Left lung (tissue), 4 donors: ENCODE measurements at regions not wholly inside any gene's neighbourhood (a gene's known extent, or its start where the extent isn't known, plus 50 kb on each side); places are given as distances from the start of the nearest gene placed in this dataset.

ENCODE experiments used
- ATAC-seq: fragments of 200-7000 bp; cut with Tn5 transposase; one replicate; pipeline ENCODE4 v1.9.1; 2020; ENCODE audit warnings: moderate library complexity
- DNase-seq, 4 donors: peaks; one replicate each; pipeline ENCODE4 v3.0.0-alpha.2; 2013 to 2020
- H3K27ac ChIP-seq, 2 donors: fragments of 200-600 bp; sonication (generic) in 1 of 2; one replicate each; pipeline versions ENCODE4 v1.5.0 to v1.8.0; 2020 to 2021
- H3K27me3 ChIP-seq, 2 donors: fragments of 200-600 bp; sonication (generic) in 1 of 2; one replicate each; pipeline versions ENCODE4 v1.5.0 to v1.8.0; 2020 to 2021
- H3K36me3 ChIP-seq, 2 donors: fragments of 200-600 bp; sonication (generic) in 1 of 2; one replicate each; pipeline versions ENCODE4 v1.5.0 to v1.8.0; 2020 to 2021
- H3K4me1 ChIP-seq, 2 donors: fragments of 200-600 bp; one replicate each; pipeline ENCODE4 v1.8.0; 2021
- H3K4me3 ChIP-seq, 2 donors: fragments of 200-600 bp; sonication (generic) in 1 of 2; one replicate each; pipeline versions ENCODE4 v1.5.0 to v1.8.0; 2020 to 2021; ENCODE audit warnings: mild to moderate bottlenecking in 1 of 2
- H3K9me3 ChIP-seq, 2 donors: fragments of 200-600 bp; sonication (generic) in 1 of 2; one replicate each; pipeline versions ENCODE4 v1.5.0 to v1.8.0; 2020 to 2021
- CTCF ChIP-seq, 2 donors: fragments of 200-600 bp; sonication (generic) in 1 of 2; IDR thresholded peaks; one replicate each; pipeline versions ENCODE4 v1.5.0 to v1.8.0; 2021; ENCODE audit warnings: antibody characterized with exemption in 2 of 2
- intact Hi-C, 2 donors: fragments of 100-400 bp; cut with DNase I; formaldehyde crosslinking; loops; one replicate each; pipeline versions ENCODE4 v1.11.2 to v1.14.2; 2022
- donor health status: DM: no; HTN: yes; CAD: no.
- donor health status: DM: no; HTN: no; CAD: no.

DNA sequence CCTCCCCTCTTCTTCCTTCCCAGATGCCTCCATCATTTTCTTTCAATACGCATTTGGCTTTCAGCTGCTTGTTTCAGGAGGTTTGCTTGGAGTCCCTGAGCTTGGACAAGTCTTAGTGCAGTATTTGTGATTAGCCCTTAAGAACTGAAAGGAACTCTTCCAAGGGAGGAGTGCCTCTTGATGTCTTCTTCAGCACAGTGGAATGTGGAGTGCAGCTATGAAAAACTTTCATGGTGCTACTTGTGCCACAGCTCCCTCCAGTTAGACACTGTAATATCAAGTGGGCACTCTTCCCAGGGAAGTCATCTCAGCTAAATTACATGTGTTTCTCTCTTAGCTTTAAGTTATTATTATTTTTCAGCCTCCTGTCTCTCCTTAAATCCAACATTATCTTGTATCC is 173.1 kb downstream of the NECTIN3 start:
- Histone ChIP-seq H3K9me3 (peaks cover 0 to 21% of the 10 kb centered on the region in 2 donors), H3K27ac (no peak overlapping the region), H3K27me3 (no peaks in the 10 kb centered on the region), H3K4me1 (no peaks in the 10 kb centered on the region), H3K4me3 (no peak overlapping the region), H3K36me3 (no peaks in the 10 kb centered on the region)
- no peak for TF ChIP-seq CTCF (IDR thresholded peaks at IDR 0.05)
- DNase-seq (peak in 1 of 4 donors; percentile 5), ATAC-seq (peak; percentile 95)
- intact Hi-C loops, result no loop called here

DNA sequence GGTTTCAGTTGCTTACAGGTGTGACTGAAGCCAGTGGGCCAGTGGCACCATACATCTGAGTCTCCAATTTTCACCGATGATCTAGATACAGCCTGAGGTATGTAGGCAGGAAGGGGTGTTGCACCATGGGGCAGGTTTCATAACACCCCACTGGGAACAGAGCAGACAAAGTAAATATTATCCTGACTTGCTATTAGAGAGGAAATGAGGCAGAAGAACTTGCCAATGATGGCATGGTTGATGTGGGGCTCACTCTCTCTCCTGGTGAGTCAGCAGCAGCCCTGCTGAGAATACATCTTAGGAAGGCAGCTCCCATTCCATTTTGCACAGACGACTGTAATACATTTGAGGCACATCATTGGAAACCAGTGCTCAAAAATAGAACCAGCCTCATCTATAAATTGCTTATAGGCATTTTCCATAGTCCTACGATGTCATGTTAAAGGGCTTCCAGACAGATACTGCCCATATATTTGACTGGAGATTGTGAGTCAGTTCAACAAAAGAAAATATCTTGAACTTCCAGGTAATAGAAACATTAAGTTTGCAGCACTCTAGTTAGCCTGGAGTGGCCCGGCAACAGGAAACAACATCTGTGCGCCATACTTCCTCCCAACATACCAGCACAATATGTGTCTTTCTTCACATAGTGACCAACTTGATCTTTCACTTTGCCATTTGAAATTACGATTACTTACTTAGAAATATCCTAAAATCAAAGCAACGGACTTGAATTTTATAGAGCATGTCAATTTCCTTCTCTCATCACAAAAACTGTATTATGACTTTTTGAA is 175.5 kb downstream of the NECTIN3 start:
- Histone ChIP-seq H3K27me3 (no peaks in the 10 kb centered on the region), H3K36me3 (no peaks in the 10 kb centered on the region), H3K9me3 (peaks cover 0 to 11% of the 10 kb centered on the region in 2 donors), H3K27ac (no peak overlapping the region), H3K4me1 (no peaks in the 10 kb centered on the region), H3K4me3 (no peak overlapping the region)
- ATAC-seq (peak; percentile 14), DNase-seq (no peak)
- intact Hi-C loops, result no loop called here
- no peak for TF ChIP-seq CTCF (IDR thresholded peaks at IDR 0.05)

DNA sequence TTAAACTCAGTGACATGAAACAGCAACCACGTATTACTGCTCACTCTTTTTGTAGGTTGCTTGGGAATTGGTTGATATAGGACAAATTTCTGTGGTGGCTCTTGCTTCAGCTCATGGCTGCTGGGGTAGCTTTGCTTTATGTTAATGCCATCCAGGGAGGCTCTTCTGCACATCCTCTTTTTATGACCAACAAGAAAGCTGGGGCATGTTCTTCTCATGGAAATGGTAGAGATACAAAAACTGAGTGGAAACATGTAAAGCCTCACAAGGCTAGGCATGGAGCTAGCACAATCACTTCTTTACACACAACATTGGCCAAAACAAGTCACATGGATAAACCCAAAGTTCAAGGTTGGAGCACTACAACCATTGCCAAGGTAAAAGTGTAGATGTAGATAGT is 176.8 kb downstream of the NECTIN3 start:
- no peak overlapping the region for H3K4me3 ChIP-seq
- H3K27me3 ChIP-seq, result no peaks in the 10 kb centered on the region
- intact Hi-C loops, result no loop called here
- H3K9me3 ChIP-seq, result no peaks in the 10 kb centered on the region
- H3K27ac ChIP-seq, result no peak overlapping the region
- DNase-seq, result no peak
- ATAC-seq, result no peak
- H3K4me1 ChIP-seq, result no peaks in the 10 kb centered on the region
- no peaks in the 10 kb centered on the region for H3K36me3 ChIP-seq
- no peak for TF ChIP-seq CTCF (IDR thresholded peaks at IDR 0.05)

DNA sequence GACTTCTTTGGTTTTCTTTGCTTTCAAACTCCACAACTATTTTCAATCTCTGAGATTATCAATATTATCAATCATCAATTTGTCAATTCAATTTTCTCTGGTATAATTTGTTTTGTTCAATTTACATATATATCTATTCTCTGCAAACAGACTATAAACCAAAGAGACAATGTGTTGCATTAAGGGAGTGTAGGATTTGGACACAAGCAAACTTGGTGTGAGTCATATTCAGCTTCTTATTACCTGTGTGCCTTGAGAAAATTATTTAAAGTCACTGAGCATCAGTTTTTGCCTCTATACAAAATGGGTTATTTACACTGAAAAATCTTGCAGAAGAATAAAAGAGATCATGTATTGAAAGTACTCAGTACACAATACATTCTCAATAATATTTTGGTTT is 177.8 kb downstream of the NECTIN3 start:
- no peaks in the 10 kb centered on the region for H3K36me3 ChIP-seq
- H3K4me1 ChIP-seq, result no peaks in the 10 kb centered on the region
- DNase-seq, result no peak
- no peak overlapping the region for H3K4me3 ChIP-seq
- TF ChIP-seq CTCF (IDR thresholded peaks at IDR 0.05), result no peak
- no peaks in the 10 kb centered on the region for H3K9me3 ChIP-seq
- no peak for ATAC-seq
- no peak overlapping the region for H3K27ac ChIP-seq
- intact Hi-C loops, result no loop called here
- H3K27me3 ChIP-seq, result no peaks in the 10 kb centered on the region

- no peak overlapping the region for H3K27ac ChIP-seq
- TF ChIP-seq CTCF (IDR thresholded peaks at IDR 0.05), result no peak
- ATAC-seq (peak; percentile 97), DNase-seq (peak in 2 of 4 donors; percentile 12 to 39)
- no peaks in the 10 kb centered on the region for H3K36me3 ChIP-seq
- H3K9me3 ChIP-seq, result no peaks in the 10 kb centered on the region
- H3K4me1 ChIP-seq, result no peaks in the 10 kb centered on the region
- intact Hi-C loops, result no loop called here
- H3K4me3 ChIP-seq, result no peak overlapping the region
- H3K27me3 ChIP-seq, result no peaks in the 10 kb centered on the region
Measured at GRCh38 chr3:111252779-111253178, 181.2 kb downstream of the NECTIN3 start.
